GM12878 (cell line): ENCODE measurements at regions not wholly inside any gene's neighbourhood (a gene's known extent, or its start where the extent isn't known, plus 50 kb on each side); places are given as distances from the start of the nearest gene placed in this dataset.

Experiments used
- ATAC-seq: fragments of 200-7000 bp; cut with Tn5 transposase; 3 replicates; pipeline ENCODE4 v1.9.1; 2020; ENCODE audit warnings: mild to moderate bottlenecking, moderate library complexity
- BruUV-seq: library from RNA; stranded (reverse); fragments of 400-500 nt; replicated peaks from 2 replicates; lab custom pipeline; 2021; lab: Mats Ljungman, UMichigan
- CTCF ChIA-PET: fragments of 300-600 bp; sonication (Branson Sonifier 250); formaldehyde crosslinking; extraction: SDS; loops from one replicate; lab custom pipeline; 2021; ENCODE audit warnings: inconsistent platforms; lab: Yijun Ruan, JAX
- POLR2A ChIA-PET: fragments of 350-600 bp; formaldehyde crosslinking; extraction: SDS; loops from one replicate; lab custom pipeline; 2021; ENCODE audit warnings: inconsistent platforms; lab: Charles Lee
- RAD21 ChIA-PET: fragments of 300-600 bp; sonication (Branson Sonifier 250); formaldehyde crosslinking; loops from one replicate; lab custom pipeline; 2023; ENCODE audit warnings: antibody characterized with exemption; ENCODE audit not compliant: unreplicated experiment; lab: Charles Lee
- SMC1A ChIA-PET: fragments of 300-600 bp; sonication (Branson Sonifier 250); formaldehyde crosslinking; loops from one replicate; lab custom pipeline; 2023; ENCODE audit not compliant: unreplicated experiment, uncharacterized antibody; lab: Charles Lee
- DNase-seq: peaks from one replicate; pipeline ENCODE4 v3.0.0-alpha.2; 2011; ENCODE audit warnings: low read depth, low spot score
- FAIRE-seq: peaks from 3 replicates; lab custom pipeline; 2011; peaks lifted over from hg19 to GRCh38; lab: Jason Lieb, UNC
- H2AFZ ChIP-seq: 2 replicates; pipeline ENCODE4 v1.6.0; 2011; ENCODE audit warnings: low read depth, low read length, control low read depth; ENCODE audit not compliant: control insufficient read depth
- H3K27ac ChIP-seq: 2 replicates; pipeline ENCODE4 v1.5.1; 2011; ENCODE audit warnings: control low read depth; ENCODE audit not compliant: control insufficient read depth, insufficient read depth
- H3K27me3 ChIP-seq, 2 experiments: replicated peaks in 1 of 2; 2 replicates each; pipeline versions ENCODE4 v1.6.0 to v1.6.1; 2011; ENCODE audit warnings: low read length in 1 of 2; ENCODE audit not compliant: control insufficient read depth in 2 of 2, insufficient read depth in 2 of 2
- H3K36me3 ChIP-seq, 2 experiments: 2 replicates each; pipeline ENCODE4 v1.5.1; 2011; ENCODE audit warnings: low read length in 1 of 2; ENCODE audit not compliant: control insufficient read depth in 2 of 2, insufficient read depth in 2 of 2
- H3K4me1 ChIP-seq: 2 replicates; pipeline ENCODE4 v1.6.1; 2011; ENCODE audit warnings: mild to moderate bottlenecking, low read length, moderate library complexity, mixed read lengths; ENCODE audit not compliant: control insufficient read depth, insufficient read depth
- H3K4me2 ChIP-seq: 2 replicates; pipeline ENCODE4 v1.6.0; 2011; ENCODE audit warnings: control low read depth; ENCODE audit not compliant: control insufficient read depth, insufficient read depth
- H3K4me3 ChIP-seq: fragments of 200-600 bp; sonication (generic); 2 replicates; pipeline ENCODE4 v1.5.1; 2016
- H3K79me2 ChIP-seq: 2 replicates; pipeline ENCODE4 v1.6.0; 2011; ENCODE audit warnings: low read length; ENCODE audit not compliant: control insufficient read depth, insufficient read depth
- H3K9ac ChIP-seq: 2 replicates; pipeline ENCODE4 v1.8.0; 2011; ENCODE audit warnings: low read length, control low read depth, mixed read lengths; ENCODE audit not compliant: control insufficient read depth, insufficient read depth
- H3K9me3 ChIP-seq: replicated peaks from 3 replicates; pipeline ENCODE4 v1.5.1; 2011; ENCODE audit warnings: mild to moderate bottlenecking, low read length; ENCODE audit not compliant: control insufficient read depth, insufficient read depth
- H4K20me1 ChIP-seq: 2 replicates; pipeline ENCODE4 v1.6.0; 2011; ENCODE audit not compliant: control insufficient read depth, insufficient read depth
- BHLHE40 ChIP-seq, 2 experiments: fragments of 450-650 bp in 1 of 2; IDR thresholded peaks; 2 replicates each; pipeline ENCODE4 v1.6.1; 2011 to 2017; ENCODE audit warnings: low read depth in 2 of 2, borderline replicate concordance in 1 of 2, improper control_type of control experiment in 1 of 2, low read length in 1 of 2, mild to moderate bottlenecking in 1 of 2
- CBFB ChIP-seq: IDR thresholded peaks from 2 replicates; pipeline ENCODE4 v1.6.1; 2016; ENCODE audit warnings: antibody characterized with exemption, low read depth
- CREM ChIP-seq: IDR thresholded peaks from 2 replicates; pipeline ENCODE4 v1.6.1; 2014; ENCODE audit warnings: antibody characterized with exemption, low read depth
- JUNB ChIP-seq: IDR thresholded peaks from 2 replicates; pipeline ENCODE4 v1.6.1; 2016; ENCODE audit warnings: antibody characterized with exemption, mild to moderate bottlenecking
- NR2F1 ChIP-seq: fragments of 450-650 bp; conservative IDR thresholded peaks from 2 replicates; pipeline ENCODE4 v1.6.1; 2017; ENCODE audit warnings: mild to moderate bottlenecking
- SREBF2 ChIP-seq: IDR thresholded peaks from 2 replicates; pipeline ENCODE4 v1.6.1; 2012; ENCODE audit warnings: mild to moderate bottlenecking, low read length
- TBL1XR1 ChIP-seq: IDR thresholded peaks from 2 replicates; pipeline ENCODE4 v1.6.1; 2012; ENCODE audit warnings: low read depth, low read length, improper control_type of control experiment
- ZNF622 ChIP-seq: fragments of 450-650 bp; IDR thresholded peaks from 2 replicates; pipeline ENCODE4 v1.6.1; 2017; ENCODE audit warnings: mild to moderate bottlenecking, inconsistent platforms
- WGBS: methylation state at CpG from one replicate; pipeline ENCODE4 v1.1.6; 2016; ENCODE audit warnings: low lambda C conversion rate; ENCODE audit not compliant: insufficient replicate concordance, insufficient coverage; ENCODE audit errors: missing lambda C conversion rate; 5-methylcytosine and 5-hydroxymethylcytosine counted together
- in situ Hi-C: fragments of 300-500 bp; cut with MboI; formaldehyde crosslinking; loops from 9 replicates; pipeline ENCODE4 v1.14.3; 2018; ENCODE audit warnings: mixed read lengths
- intact Hi-C: fragments of 100-400 bp; cut with micrococcal nuclease; formaldehyde crosslinking; loops from one replicate; pipeline ENCODE4 v1.14.2; 2022; ENCODE audit not compliant: unreplicated experiment

GRCh38 chr9:90986161-90986560 is 184.5 kb downstream of the SYK start:
- CTCF ChIA-PET = no interaction called here

GRCh38 chr9:90987566-90987965 is 185.9 kb downstream of the SYK start:
- ChIA-PET SMC1A (no interaction called here), RAD21 (no interaction called here), CTCF (no interaction called here), POLR2A (no interaction called here)
- Histone ChIP-seq H3K27me3 (no peaks in the 10 kb centered on the region), H3K4me1 (no peaks in the 10 kb centered on the region), H3K4me3 (no peak overlapping the region), H2AFZ (no peak overlapping the region), H3K36me3 (no peaks in the 10 kb centered on the region), H3K9me3 (no peaks in the 10 kb centered on the region; the same call in 2 of the 3 replicates), H3K9ac (no peak overlapping the region), H4K20me1 (no peaks in the 10 kb centered on the region), H3K27ac (no peak overlapping the region), H3K79me2 (no peaks in the 10 kb centered on the region), H3K4me2 (no peak overlapping the region)
- in situ Hi-C loops = no loop called here
- ATAC-seq = no peak
- BruUV-seq = no TSS peak
- intact Hi-C loops = loop anchor here (10.0 kb wide), 1 partner anchor 57 kb away; no protein-coding TSS in a partner anchor
- 42% methylated on average over 2 of the region's 2 CpGs for WGBS
- no peak for TF ChIP-seq CREM
- TF ChIP-seq ZNF622 = no peak
- no peak for FAIRE-seq
- no peak for DNase-seq

More at GRCh38 chr9:90986161-90986560, 184.5 kb downstream of the SYK start:
- WGBS = 51% methylated on average over 3 of the region's 3 CpGs
- Histone ChIP-seq H3K27ac (no peak overlapping the region), H3K79me2 (no peaks in the 10 kb centered on the region), H3K4me3 (no peak overlapping the region), H3K9ac (no peak overlapping the region), H2AFZ (no peak overlapping the region), H3K4me1 (no peaks in the 10 kb centered on the region), H3K27me3 (no peaks in the 10 kb centered on the region), H3K9me3 (no peaks in the 10 kb centered on the region), H3K36me3 (no peaks in the 10 kb centered on the region), H4K20me1 (no peaks in the 10 kb centered on the region), H3K4me2 (no peak overlapping the region)
- SMC1A ChIA-PET = no interaction called here
- in situ Hi-C loops (no loop called here), intact Hi-C loops (loop anchor here (10.0 kb wide), 1 partner anchor 59 kb away; no protein-coding TSS in a partner anchor)
- FAIRE-seq (no peak), ATAC-seq (no peak), DNase-seq (no peak)
- no peak for TF ChIP-seq NR2F1
- TF ChIP-seq SREBF2 = no peak
- TF ChIP-seq CBFB = no peak
- no peak for TF ChIP-seq TBL1XR1
- no peak for TF ChIP-seq BHLHE40 (IDR thresholded peaks at IDR 0.05; ENCODE audit: borderline replicate concordance in 1 of 2, low read depth in 2 of 2, low read length in 1 of 2)
- TF ChIP-seq JUNB = no peak
- POLR2A ChIA-PET = no interaction called here
- BruUV-seq = no TSS peak
- RAD21 ChIA-PET = no interaction called here
